GM12874 (cell line): ENCODE measurements at regions not wholly inside any gene's neighbourhood (a gene's known extent, or its start where the extent isn't known, plus 50 kb on each side); places are given as distances from the start of the nearest gene placed in this dataset.

ENCODE experiments used
- CTCF ChIP-seq: IDR thresholded peaks from 2 replicates; pipeline ENCODE4 v1.5.1; 2011; ENCODE audit warnings: low read depth, mild to moderate bottlenecking, control low read depth, low read length, moderate library complexity; ENCODE audit not compliant: insufficient read depth

DNA sequence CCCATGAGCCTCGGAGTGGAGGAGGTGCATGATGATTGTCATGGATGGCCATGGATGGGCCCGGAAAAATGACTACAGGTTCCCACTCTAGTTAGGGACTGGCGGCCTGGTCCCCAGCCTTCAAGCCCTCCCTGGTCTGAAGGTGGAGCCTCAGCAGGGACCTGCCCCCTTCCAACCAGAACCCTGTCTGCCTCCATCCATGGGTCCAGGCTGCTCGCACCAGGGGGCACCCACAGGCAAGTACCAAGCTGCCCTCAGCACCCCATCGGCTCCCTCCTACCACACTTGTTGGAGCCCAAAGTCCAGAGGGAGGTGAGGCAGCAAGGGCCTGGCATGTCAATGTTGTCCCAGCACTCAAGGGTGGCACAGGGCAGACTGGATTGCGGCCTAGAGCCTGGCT, 2468.6 kb downstream of the PCDH7 start:
- TF ChIP-seq CTCF: no peak

DNA sequence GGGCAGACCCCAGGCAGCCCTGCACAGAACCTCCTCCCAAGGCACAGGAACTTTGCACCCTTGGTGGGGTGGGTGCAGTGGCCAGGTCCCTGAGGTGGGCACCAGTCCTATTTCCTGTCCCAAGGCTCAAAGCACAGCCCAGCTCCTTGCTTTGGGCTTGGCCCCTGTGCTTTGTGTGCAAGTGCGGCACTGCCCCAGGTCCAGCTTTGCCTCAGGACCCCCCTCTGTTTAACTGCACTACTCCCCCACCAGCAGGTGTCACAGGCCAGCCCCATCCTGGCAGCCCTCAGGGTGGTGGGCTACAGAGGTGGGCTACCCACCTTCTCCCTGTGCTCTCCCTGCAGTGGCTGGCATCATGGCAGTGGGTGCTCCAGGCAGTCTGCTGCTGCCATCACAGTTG, 2469.0 kb downstream of the PCDH7 start:
- no peak for TF ChIP-seq CTCF

GRCh38 chr4:33193109-33193508, 2472.9 kb downstream of the PCDH7 start:
- TF ChIP-seq CTCF: no peak

GRCh38 chr4:33200377-33200776, 2480.2 kb downstream of the PCDH7 start:
- no peak for TF ChIP-seq CTCF

- TF ChIP-seq CTCF: no peak
These were observed 2498.1 kb downstream of the PCDH7 start for GRCh38 chr4:33218238-33218637.

DNA sequence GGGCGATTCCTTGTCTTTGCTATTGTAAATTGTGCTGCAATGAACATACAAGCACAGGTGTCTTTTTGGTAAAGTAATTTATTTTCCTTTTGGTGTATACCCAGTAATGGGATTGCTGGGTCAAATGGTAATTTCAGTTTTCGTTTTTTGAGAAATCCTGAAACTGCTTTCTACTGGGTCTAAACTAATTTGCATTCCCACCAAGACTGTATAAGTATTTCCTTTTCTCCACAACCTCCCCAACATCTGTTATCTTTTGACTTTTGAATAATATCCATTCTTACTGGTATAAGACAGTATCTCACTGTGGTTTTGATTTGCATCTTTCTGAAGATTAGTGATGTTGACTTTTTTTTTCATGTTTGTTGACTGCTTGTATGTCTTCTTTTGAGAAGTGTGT, 2506.0 kb downstream of the PCDH7 start:
- TF ChIP-seq CTCF: no peak

DNA sequence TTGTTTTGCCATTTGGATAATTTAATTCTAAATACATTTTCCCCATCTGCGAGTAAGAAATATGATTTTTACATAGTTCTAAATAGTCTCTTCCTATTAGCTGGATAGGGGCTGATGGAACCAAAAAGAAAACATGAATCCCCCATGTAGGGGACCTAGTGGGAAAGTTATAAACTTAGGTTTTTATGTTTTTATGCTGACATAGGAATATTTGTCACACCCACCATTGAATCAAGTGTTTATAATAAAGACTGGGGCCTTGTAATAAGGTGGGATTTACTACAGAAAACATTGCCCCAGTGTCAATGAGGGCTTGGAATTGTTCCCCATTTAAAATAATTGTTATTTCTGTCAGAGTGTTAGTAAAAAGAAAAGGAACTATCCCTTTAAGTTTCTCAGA, 2506.6 kb downstream of the PCDH7 start:
- no peak for TF ChIP-seq CTCF

DNA sequence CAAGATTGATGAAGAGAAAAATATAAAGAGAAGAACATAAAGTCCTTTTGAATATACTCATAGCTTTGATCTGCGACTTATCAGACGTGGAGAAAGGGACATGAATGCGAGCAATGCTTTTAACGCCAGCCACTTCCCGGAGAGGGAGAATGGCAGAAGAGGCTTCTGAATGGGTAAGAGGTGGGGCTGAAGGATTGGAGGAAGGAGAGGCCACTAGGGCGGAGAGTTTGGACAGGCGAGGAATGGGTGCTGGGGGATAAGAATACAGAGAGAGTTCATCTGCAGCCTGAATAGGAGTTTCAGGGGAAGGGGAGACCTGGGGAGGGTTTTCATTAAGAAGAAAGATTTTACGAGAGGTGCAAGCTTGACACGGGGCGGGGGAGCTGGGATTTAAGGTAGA, 2534.9 kb downstream of the PCDH7 start:
- no peak for TF ChIP-seq CTCF
